ENCODE measurements at regions not wholly inside any gene's neighbourhood (a gene's known extent, or its start where the extent isn't known, plus 50 kb on each side); places are given as distances from the start of the nearest gene placed in this dataset.

- H3K9me3 ChIP-seq (ENCODE audit: control insufficient read depth, low read depth, low read length), result no peaks in the 10 kb centered on the region
Observed at GRCh38 chr3:18989237-18989795, 159.0 kb upstream of the KCNH8 start.

More at GRCh38 chr3:18989237-18989795, 159.0 kb upstream of the KCNH8 start:
- H4K5ac ChIP-seq (ENCODE audit: insufficient read length, low read depth, low read length), result no peak overlapping the region
- H3K23me2 ChIP-seq (ENCODE audit: insufficient read length, low read depth, low read length, poor library complexity, severe bottlenecking), result no peaks in the 10 kb centered on the region
- H3K27ac ChIP-seq (ENCODE audit: insufficient read length, low read depth, low read length), result no peak overlapping the region
- no peak overlapping the region for H2BK5ac ChIP-seq (ENCODE audit: insufficient read length, low read length)
- H2BK120ac ChIP-seq (ENCODE audit: low read depth, low read length, poor library complexity, severe bottlenecking), result no peak overlapping the region
- no peak overlapping the region for H3K18ac ChIP-seq (ENCODE audit: insufficient read length, low read depth, low read length)
- H3K79me2 ChIP-seq (ENCODE audit: insufficient read depth, low read length), result no peaks in the 10 kb centered on the region
- H2AFZ ChIP-seq (ENCODE audit: low read length), result no peak overlapping the region
- peaks cover 39 to 46% of the 10 kb centered on the region in 2 experiments for H3K4me1 Mint-ChIP-seq
- H4K20me1 ChIP-seq (ENCODE audit: control insufficient read depth, insufficient read depth, insufficient read length), result no peaks in the 10 kb centered on the region
- no peak overlapping the region for H3K56ac ChIP-seq (ENCODE audit: insufficient read length, low read depth, low read length)
- no peak overlapping the region for H4K8ac ChIP-seq (replicated peaks; ENCODE audit: insufficient read length, low read depth, low read length)
- no peak for TF ChIP-seq CTCF (conservative IDR thresholded peaks at IDR 0.05)
- WGBS (ENCODE audit: extremely low coverage, insufficient read length, low lambda C conversion rate), result no CpG with 5 or more reads among the region's 7 CpGs
- H3K27me3 Mint-ChIP-seq (ENCODE audit: low read depth), result no peaks in the 10 kb centered on the region
- no peak for DNase-seq
- H3K14ac ChIP-seq (ENCODE audit: insufficient read depth, low read length), result no peak overlapping the region
- H3K4me3 Mint-ChIP-seq, result no peak overlapping the region
- no peak overlapping the region for H3K9ac ChIP-seq (ENCODE audit: extremely low read depth, insufficient read length, low read length)
- H3K27ac Mint-ChIP-seq, result peak overlapping the region in 1 of 3 experiments; percentile 87; a peak in 1 of 7 replicates
- H3K4me2 ChIP-seq (ENCODE audit: insufficient read depth, insufficient read length, low read length), result no peak overlapping the region
- peaks cover 4% of the 10 kb centered on the region; the same call in 1 of the 2 replicates for H3K4me1 ChIP-seq (ENCODE audit: insufficient read depth, low read length)
- H2BK20ac ChIP-seq (ENCODE audit: low read depth, low read length, poor library complexity, severe bottlenecking), result no peak overlapping the region
- H3K79me1 ChIP-seq (ENCODE audit: insufficient read depth, low read depth, low read length, poor library complexity, severe bottlenecking), result no peaks in the 10 kb centered on the region
- H3K9me3 Mint-ChIP-seq, result peaks cover 0 to 3% of the 10 kb centered on the region in 2 experiments; a peak in 2 of 5 replicates
- no peak overlapping the region for H3K4ac ChIP-seq (ENCODE audit: low read depth, low read length)
- H2BK12ac ChIP-seq (ENCODE audit: insufficient read length, low read depth, low read length), result no peak overlapping the region
- no peaks in the 10 kb centered on the region for H3K36me3 Mint-ChIP-seq (ENCODE audit: insufficient read depth in 1 of 3, low read depth in 3 of 3)
- H3K27me3 ChIP-seq (ENCODE audit: insufficient read depth, low read length), result no peaks in the 10 kb centered on the region
- H3T11ph ChIP-seq (ENCODE audit: low read length), result no peak overlapping the region
- no peak overlapping the region for H3K23ac ChIP-seq (ENCODE audit: insufficient read length, low read depth, low read length)
- no peak overlapping the region for H2BK15ac ChIP-seq (ENCODE audit: low read depth, low read length)
- H2AK5ac ChIP-seq (ENCODE audit: insufficient read length, low read length), result no peak overlapping the region
- H4K91ac ChIP-seq (ENCODE audit: insufficient read length, low read depth, low read length), result no peak overlapping the region
